ENCODE measurements at regions not wholly inside any gene's neighbourhood (a gene's known extent, or its start where the extent isn't known, plus 50 kb on each side); places are given as distances from the start of the nearest gene placed in this dataset.

DNA sequence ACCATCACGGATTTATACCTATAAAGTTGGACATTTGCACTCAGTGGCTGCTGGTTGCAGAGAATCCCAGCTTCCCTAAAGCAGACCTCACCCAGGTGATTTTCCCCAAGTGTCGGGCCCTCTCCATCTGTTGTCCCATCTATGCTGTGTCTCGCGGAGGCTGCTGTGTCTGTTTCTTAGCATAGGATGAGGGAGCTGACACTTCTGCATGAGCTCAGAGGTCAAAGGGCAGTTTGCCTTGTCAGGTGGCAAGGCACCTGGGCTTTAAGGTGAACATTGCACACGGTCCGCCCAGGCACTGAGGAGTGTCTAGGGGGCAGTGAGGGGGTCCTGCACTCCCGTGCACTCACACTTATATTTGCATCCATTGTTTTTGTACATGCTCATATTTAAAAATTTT, 151.6 kb downstream of the ZIC5 start:
- no peak for DNase-seq

DNA sequence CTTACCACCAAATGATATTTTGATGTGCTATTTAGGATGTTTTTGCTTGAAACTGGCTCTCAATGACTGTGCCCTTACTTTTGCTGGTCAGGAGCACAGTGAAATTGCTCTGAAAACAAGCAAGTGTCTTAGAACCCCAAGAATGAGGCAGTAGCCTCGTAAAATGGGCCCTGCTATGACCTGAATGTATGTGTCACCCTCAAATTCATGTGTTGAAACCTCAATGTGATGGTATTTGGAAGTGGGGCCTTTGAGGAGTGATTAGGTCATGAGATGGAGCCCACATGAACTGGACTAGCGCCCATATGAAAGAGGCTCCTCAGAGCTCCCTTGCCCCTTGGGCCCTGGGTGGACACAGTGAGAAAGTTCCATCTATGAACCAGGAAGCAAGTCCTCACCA, 155.2 kb downstream of the ZIC5 start:
- no peak for DNase-seq

DNA sequence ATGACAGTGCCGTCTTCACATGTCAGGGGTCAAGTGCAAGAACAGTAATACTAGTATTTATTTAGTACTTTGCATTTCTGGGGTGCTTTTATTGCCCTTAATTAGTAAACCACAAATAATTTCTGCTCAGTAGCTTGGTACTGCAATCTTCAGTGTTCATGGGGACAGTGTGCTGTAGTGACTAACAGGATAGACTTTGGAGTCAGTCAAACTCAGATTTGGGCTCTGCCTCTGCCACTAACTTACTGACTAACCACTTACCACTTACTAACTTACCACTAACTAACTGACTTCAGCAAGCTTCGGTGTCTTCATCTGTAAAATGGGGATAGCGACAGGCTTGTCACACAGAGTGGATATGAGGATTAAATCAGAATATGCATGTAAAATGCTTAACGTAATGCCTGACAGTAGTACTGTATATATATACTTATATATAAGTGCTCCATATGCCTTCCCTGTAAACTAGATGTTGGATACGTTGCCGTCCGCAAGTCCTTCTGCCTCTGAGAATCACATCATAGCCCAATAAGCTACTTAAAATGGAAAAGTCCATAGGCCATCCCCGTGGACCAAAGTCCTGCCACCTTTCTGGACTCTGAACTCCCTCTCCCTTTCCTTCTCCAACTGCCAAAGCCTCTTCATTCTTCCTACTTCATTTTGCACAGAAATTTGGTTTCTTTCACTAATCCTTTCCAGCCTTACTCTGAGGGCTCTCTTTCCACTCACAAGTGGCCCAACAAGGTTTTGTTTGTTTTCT, 158.1 kb downstream of the ZIC5 start:
- no peak for DNase-seq

DNA sequence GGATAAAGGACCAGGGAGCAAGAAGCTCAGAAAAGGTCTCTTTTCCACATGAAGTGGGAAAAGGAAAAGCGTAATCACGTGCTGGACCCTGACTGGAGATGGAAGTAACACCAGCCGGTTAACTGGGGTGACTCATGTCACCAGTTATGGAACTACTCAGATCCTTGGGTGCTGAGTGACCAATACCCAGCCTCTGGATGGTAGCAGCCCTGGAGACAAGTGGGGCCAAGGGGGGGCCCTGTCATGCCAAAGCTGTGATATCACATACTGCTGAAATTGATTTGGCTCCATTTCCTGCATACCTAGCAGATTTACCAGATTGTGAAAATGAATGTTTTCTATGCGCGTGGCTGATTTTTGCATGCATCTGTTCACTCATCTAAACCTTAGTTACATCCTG, 158.9 kb downstream of the ZIC5 start:
- DNase-seq, result no peak

DNA sequence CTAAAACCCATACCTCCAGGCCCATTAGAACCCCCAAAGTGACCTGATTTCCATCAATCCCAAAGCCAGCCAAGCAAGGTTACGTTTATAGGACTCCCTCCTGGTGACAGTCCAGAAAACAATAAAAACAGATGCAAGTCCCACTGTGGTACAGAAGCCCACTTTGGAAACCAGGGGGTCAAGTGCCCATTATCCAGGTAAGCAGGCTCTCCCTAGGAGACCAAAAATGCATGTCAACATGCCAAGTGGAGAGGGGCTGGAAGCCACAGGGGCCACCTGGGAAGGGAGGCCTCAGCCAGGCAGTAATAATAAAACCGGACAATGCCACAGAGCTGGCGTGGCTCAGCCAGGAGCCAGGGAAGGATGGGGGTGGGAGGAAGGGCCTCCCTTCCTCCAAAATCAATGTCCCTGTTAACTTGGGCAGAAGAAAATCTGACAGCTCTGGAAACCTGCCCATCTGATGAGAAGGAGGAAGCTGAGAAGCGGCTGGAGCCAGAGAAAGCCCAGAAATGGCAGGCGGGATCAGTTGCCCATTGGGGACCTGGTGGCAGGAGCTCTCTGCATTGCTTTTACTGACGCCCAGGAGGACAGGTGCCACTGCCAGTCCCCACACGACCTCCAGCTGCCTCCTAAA, 160.4 kb downstream of the ZIC5 start:
- DNase-seq, result no peak

- DNase-seq, result no peak
These were observed 161.6 kb downstream of the ZIC5 start for GRCh38 chr13:99809926-99810325.

- no peak for DNase-seq
These were observed 162.1 kb downstream of the ZIC5 start for GRCh38 chr13:99809496-99809895.

DNA sequence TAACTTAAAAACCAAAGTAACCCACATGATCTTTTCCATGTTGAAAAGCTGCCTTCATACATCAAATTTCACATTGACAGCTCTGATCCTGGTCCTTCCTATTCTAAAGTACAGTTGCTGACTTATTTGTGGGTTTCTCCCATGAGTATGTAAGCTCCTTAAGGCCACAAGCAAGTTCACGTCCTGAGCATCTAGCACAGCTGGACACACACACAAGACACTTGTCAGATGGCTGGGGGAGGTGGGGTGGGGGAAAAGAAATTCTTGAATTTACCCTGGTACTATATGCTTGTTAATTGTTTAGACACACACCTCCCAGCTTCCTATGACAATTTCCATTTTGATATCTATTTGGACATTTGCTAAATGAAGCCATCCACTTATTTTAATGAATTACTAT, 162.8 kb downstream of the ZIC5 start:
- no peak for DNase-seq

DNA sequence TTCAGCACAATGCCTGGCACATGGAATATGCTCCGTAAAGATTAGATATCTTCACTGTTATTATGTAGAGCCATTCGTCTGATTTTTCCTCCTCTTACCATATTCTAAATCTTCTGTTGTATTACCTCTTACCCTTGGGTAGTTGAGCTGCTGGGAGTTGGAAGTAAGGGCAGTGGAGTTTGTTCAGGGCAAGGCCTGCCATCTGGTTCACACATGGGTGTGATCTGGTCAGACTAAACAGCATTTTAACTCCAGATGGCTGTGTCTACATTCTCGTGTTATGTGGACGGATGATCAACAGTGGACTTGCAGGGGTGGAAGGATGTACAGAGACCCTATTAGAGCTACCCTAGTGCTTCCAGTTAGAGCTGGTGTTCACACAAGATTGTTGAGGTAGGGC, 164.9 kb downstream of the ZIC5 start:
- DNase-seq, result no peak

DNA sequence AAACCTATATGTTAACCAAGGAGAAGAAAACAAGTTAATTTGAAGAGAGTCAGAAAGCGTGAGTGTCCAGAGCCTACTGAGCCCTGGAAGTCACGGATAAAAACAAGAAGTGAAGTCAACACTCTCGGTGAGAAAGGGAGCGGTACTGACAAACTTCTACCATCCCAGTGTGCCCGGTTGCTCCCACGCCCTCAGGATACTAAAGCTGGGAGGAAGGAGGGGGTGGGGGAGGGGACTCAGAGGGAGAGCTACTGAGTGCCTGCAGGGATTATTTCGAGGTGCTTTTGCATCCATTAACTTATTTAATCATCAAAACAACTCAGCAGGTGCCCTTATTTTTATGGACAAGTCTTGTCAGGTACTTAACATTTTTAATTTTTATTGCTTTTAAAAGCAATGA, 166.2 kb downstream of the ZIC5 start:
- DNase-seq, result no peak

GRCh38 chr13:99803141-99803540, 168.4 kb downstream of the ZIC5 start:
- DNase-seq, result no peak

GRCh38 chr13:99802416-99802815, 169.2 kb downstream of the ZIC5 start:
- DNase-seq, result no peak

DNA sequence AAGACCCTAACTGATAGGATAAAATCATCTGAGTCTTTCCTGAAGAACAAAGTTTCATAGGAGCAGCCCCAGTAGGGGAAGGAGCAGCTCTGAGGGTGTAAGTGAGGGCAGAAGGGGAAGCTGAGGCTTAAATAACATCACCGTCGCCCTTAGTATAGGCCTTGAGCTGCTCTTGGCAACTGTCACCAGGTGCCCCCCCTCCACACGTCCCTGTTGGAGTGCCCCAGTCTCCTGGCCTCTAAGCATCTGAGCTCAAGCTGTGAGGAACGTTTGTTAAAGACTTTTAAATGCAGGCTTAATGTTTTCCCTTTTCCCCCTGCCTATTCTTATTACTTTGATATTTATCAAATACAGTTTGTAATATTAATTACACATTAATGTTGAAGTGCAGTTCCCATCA, 170.6 kb downstream of the ZIC5 start:
- no peak for DNase-seq

DNA sequence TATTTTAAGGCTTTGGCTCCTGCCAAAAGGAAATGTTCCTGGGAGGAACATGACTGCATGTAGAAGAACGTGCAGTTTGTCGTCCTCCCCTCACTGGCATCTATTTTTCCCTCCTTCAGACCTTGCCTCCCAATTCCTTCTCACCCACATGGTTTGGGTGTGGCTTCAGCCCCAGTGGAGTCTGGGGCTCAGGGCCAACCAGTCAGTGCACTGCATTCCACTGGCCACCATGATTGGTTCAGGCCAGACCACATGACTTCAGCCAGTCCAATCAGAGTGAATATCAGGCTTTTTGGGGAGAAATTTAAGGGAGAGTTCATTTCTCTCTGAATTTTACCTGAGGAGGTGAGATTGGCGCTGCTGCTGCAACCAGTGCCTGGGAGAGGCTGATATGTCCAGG, 171.6 kb downstream of the ZIC5 start:
- DNase-seq, result no peak

DNA sequence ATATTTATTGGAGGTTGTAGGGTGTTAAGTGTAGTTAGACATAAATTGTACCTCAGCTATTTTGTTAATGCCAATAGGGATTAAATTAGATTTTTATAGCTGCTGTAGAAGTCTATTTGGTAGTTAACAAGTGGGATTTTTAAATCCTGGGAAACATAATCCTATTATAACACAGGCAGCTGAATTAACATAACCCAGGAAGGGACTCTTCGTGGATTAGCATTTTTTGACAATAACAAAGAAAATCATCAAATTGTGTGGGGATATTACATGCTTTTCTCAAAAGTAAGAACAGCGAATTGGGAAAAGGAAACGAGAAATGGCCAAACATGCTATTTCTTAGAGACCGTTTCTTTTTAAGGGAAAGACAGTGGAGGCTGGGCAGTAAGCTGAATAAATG, 172.8 kb downstream of the ZIC5 start:
- no peak for DNase-seq

GRCh38 chr13:99797691-99798090, 173.9 kb downstream of the ZIC5 start:
- no peak for DNase-seq

GRCh38 chr13:99796175-99796819, 175.3 kb downstream of the ZIC5 start:
- peak; percentile 11 for DNase-seq

DNA sequence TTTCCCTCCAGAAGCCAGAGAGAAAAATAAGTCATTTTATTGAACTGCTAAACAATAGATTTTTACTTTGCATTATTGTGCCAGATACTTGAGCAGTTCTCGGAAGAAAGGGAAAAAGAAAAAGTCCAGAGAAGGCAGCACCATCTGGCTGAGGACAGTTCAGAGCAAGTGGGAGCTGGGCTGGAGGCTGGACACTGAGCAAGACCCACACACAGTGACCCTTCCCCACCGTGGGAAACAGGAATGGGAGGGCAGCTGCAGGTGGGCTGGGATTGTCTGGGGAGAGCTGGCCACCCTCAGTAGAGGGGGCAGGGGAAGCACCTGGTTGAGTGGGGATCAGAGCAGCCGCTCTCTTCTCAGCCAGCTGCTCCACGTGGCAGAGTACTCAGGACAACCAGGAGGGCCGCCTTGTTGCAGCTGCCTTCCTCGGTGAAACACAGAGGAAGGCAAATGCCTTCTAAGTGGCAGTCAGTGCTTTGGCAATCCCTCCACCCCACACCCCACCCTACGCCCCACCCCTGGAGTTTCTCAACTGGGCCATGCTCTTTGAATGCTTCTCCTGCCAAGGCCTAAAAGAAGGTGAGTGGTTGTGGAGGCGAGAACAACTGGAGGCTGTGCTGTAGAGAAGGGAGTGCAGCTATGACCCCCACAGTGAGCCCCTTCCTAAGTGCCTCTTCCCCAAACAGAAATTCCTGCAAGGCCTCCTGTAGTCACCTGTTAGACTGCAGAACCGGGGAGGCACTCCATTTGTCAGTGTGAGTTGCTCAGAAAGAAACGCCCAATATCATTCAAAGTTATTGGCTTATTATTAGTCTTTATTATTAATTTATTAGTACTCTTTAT, 179.3 kb downstream of the ZIC5 start:
- no peak for DNase-seq

GRCh38 chr13:99782669-99783068, 188.9 kb downstream of the ZIC5 start:
- DNase-seq, result no peak

- DNase-seq, result no peak
These were observed 193.1 kb downstream of the ZIC5 start for GRCh38 chr13:99778500-99778899.

DNA sequence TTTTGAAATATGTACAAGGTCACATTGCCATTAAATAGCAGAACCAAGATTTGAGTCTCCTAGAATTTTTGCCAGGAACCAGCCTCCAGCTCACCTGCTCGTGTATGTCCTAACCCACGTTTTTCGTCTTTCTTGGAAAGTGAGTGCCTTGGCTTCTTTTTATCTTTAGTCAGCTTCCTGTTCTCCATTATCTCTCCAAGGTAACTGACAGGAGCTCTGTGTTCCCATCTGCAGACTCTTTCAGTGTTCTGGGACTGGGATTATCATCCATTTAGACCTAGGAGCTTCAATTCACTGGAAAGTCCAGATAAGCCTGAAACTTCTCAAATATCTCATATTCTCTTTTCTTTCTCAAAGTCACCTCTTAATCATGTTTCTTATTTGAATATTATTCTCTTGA, 193.7 kb downstream of the ZIC5 start:
- no peak for DNase-seq

DNA sequence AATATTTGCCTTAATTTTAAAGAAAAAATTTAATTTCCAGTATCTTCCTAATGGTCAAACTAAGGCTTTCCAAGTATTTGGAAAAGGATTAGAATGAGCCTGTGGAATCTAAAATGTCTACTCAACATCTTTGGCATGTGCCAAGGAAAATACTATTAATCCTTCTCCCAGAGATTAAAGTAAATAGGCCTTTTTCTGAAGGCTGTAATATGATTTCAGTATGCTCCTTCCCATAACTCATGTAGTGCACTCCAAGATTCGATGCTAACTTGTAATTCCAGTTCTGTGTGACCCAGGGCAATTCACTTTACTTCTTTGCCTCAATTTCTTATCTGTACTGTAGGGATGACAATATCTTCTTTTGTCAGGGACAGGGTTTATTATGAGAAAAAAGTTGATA, 196.9 kb downstream of the ZIC5 start:
- no peak for DNase-seq

DNA sequence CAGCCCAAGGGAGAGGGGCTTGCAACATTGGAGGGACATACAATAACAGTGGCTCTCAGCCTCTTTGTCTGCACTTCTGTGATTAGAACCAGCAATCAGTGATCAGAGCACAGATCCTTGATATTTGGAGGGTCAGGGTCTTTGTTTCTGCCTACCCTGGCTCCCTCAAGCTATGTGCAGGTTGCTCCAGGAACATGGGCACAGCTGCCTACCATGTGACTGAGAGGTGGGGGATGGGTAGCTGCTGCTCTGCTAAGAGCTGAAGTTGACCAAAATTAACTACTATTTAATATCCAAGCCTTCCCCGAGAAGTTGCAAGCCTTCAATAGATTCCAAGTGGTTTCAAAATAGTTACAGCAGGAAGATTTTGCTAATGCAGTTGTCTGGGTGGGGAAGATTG, 202.6 kb downstream of the ZIC5 start:
- DNase-seq, result no peak

- no peak for DNase-seq
These were observed 204.9 kb downstream of the ZIC5 start for GRCh38 chr13:99766641-99767045.
